Lower lobe of right lung (tissue), 2 donors: ENCODE measurements at regions not wholly inside any gene's neighbourhood (a gene's known extent, or its start where the extent isn't known, plus 50 kb on each side); places are given as distances from the start of the nearest gene placed in this dataset.

ENCODE experiments used
- ATAC-seq, 2 donors: fragments of 200-7000 bp; cut with Tn5 transposase; one replicate each; pipeline ENCODE4 v1.9.1; 2020 to 2022; ENCODE audit warnings: mild to moderate bottlenecking in 2 of 2, moderate library complexity in 2 of 2
- DNase-seq: peaks from one replicate; pipeline ENCODE4 v3.0.0-alpha.2; 2020
- H3K27ac ChIP-seq: fragments of 200-600 bp; one replicate; pipeline ENCODE4 v1.8.0; 2022
- H3K27me3 ChIP-seq: fragments of 200-600 bp; one replicate; pipeline ENCODE4 v1.8.0; 2022; ENCODE audit warnings: low read depth
- H3K36me3 ChIP-seq: fragments of 200-600 bp; one replicate; pipeline ENCODE4 v1.8.0; 2022; ENCODE audit warnings: mild to moderate bottlenecking
- H3K4me1 ChIP-seq: fragments of 200-600 bp; one replicate; pipeline ENCODE4 v1.8.0; 2022
- H3K4me3 ChIP-seq: fragments of 200-600 bp; one replicate; pipeline ENCODE4 v1.8.0; 2022; ENCODE audit warnings: mild to moderate bottlenecking
- H3K9me3 ChIP-seq: fragments of 200-600 bp; one replicate; pipeline ENCODE4 v1.8.0; 2022
- intact Hi-C: fragments of 100-400 bp; cut with DNase I; formaldehyde crosslinking; loops from one replicate; pipeline ENCODE4 v1.11.0; 2022
- TF ChIP-seq, protein P1 (sequence below): fragments of 200-600 bp; IDR thresholded peaks from one replicate; pipeline ENCODE4 v1.8.0; 2022; ENCODE audit warnings: antibody characterized with exemption, mild to moderate bottlenecking
- donor health status: DM: no; HTN: yes; CAD: no; lungs with severe emphysema.

DNA sequence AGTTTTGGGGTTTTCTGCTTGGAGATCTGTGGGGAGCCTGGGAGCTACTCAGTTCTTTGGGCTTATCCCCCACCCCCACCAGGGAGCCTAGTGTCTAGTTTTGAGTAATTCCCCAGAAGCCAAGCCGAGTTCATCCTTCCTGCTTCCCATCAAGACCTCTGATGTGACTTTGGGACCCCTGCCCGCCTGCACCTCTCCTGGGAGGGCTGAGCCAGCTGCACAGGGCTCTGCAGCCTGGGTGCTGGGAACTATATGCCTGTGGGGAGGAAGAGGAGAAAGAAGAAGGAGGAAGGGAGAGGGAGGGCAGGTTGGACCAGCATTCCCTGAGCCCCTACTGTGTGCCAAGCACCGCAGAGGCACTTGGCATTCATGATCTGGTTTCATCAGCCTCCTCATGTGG is 178.9 kb downstream of the TMEM132E start:
- TF ChIP-seq, protein P1, sequence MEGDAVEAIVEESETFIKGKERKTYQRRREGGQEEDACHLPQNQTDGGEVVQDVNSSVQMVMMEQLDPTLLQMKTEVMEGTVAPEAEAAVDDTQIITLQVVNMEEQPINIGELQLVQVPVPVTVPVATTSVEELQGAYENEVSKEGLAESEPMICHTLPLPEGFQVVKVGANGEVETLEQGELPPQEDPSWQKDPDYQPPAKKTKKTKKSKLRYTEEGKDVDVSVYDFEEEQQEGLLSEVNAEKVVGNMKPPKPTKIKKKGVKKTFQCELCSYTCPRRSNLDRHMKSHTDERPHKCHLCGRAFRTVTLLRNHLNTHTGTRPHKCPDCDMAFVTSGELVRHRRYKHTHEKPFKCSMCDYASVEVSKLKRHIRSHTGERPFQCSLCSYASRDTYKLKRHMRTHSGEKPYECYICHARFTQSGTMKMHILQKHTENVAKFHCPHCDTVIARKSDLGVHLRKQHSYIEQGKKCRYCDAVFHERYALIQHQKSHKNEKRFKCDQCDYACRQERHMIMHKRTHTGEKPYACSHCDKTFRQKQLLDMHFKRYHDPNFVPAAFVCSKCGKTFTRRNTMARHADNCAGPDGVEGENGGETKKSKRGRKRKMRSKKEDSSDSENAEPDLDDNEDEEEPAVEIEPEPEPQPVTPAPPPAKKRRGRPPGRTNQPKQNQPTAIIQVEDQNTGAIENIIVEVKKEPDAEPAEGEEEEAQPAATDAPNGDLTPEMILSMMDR: no peak
- ATAC-seq (no peak), DNase-seq (no peak)
- no peaks in the 10 kb centered on the region for H3K36me3 ChIP-seq
- H3K27me3 ChIP-seq: no peaks in the 10 kb centered on the region
- H3K9me3 ChIP-seq: no peaks in the 10 kb centered on the region
- intact Hi-C loops: no loop called here
- no peak overlapping the region for H3K4me3 ChIP-seq
- H3K4me1 ChIP-seq: no peaks in the 10 kb centered on the region
- H3K27ac ChIP-seq: no peak overlapping the region

DNA sequence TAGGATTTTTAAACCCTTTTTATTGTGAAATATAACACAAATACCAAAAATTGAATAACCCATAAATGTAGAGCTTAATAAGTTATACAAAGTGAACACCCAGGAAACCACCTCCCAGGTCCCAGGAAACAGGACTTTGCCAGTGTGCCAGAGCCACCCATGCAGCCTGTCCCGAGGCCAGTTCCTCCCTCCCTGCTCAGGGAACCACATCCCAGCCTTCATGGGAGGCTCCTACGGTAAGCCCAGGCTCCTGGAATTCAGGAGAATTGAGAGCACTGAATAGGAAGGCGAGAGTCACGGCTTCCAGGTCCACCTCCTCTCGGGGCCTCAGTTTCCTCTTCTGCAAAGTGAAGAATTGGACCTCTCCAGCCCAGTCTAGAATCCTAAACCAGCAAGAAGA is 178.2 kb downstream of the TMEM132E start:
- Histone ChIP-seq H3K9me3 (no peaks in the 10 kb centered on the region), H3K36me3 (no peaks in the 10 kb centered on the region), H3K27ac (no peak overlapping the region), H3K27me3 (no peaks in the 10 kb centered on the region), H3K4me1 (no peaks in the 10 kb centered on the region), H3K4me3 (no peak overlapping the region)
- ATAC-seq: no peak
- TF ChIP-seq, protein P1: no peak
- intact Hi-C loops: no loop called here
- no peak for DNase-seq

DNA sequence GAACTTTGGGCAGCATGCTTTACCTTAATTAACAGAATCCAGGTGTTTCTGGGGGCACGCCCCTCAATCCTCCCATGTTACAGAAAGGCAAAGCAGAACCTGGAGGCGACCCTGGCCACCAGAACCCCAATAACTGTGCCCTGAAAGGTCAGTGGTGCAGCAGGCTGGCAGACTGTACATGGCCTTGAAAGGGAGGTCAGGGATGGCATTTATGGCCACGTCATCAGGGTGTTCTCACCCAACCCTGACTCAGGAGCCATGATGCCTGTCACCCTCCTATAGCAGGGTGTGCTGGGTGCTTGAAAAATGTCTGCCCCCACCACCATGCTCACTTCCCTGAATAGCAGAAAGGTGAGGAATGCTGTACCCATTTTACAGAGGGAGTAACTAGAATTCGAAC is 177.7 kb downstream of the TMEM132E start:
- TF ChIP-seq, protein P1: no peak
- Histone ChIP-seq H3K9me3 (no peaks in the 10 kb centered on the region), H3K4me3 (no peak overlapping the region), H3K27ac (no peak overlapping the region), H3K27me3 (no peaks in the 10 kb centered on the region), H3K36me3 (no peaks in the 10 kb centered on the region), H3K4me1 (no peaks in the 10 kb centered on the region)
- ATAC-seq (no peak), DNase-seq (no peak)
- intact Hi-C loops: no loop called here

DNA sequence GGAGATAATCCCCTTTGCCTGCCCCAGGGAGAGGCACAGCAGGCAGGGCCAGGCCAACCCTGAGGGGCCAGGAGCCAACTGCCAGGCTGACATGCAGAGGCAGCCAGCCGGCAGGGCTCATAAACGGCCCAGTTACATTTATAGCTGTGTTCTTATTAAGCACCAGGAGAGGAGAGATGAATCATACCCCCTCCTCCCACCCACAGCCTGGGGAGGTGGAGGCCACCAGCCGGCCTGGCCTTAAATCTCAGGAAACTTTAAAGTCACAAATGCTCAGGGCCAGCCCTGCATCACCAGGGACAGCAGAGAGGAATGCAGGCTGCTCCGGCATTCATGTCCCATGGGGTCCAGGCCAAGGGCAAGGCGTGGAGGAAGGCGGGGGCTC is 177.2 kb downstream of the TMEM132E start:
- ATAC-seq: no peak
- H3K9me3 ChIP-seq: no peaks in the 10 kb centered on the region
- H3K36me3 ChIP-seq: no peaks in the 10 kb centered on the region
- no peaks in the 10 kb centered on the region for H3K27me3 ChIP-seq
- no peaks in the 10 kb centered on the region for H3K4me1 ChIP-seq
- intact Hi-C loops: no loop called here
- no peak overlapping the region for H3K4me3 ChIP-seq
- TF ChIP-seq, protein P1: no peak
- no peak for DNase-seq
- H3K27ac ChIP-seq: no peak overlapping the region

- Histone ChIP-seq H3K4me1 (no peaks in the 10 kb centered on the region), H3K9me3 (no peaks in the 10 kb centered on the region), H3K4me3 (no peak overlapping the region), H3K27me3 (no peaks in the 10 kb centered on the region), H3K27ac (no peak overlapping the region), H3K36me3 (no peaks in the 10 kb centered on the region)
- no peak for DNase-seq
- TF ChIP-seq, protein P1: no peak
- intact Hi-C loops: no loop called here
- ATAC-seq: no peak
Measured at GRCh38 chr17:34755981-34756636, 176.7 kb downstream of the TMEM132E start.
